ENCODE measurements at regions not wholly inside any gene's neighbourhood (a gene's known extent, or its start where the extent isn't known, plus 50 kb on each side); places are given as distances from the start of the nearest gene placed in this dataset.

- Histone ChIP-seq H3K36me3 (no peaks in the 10 kb centered on the region), H3K4me3 (no peak overlapping the region), H3K27me3 (no peaks in the 10 kb centered on the region), H3K4me1 (no peaks in the 10 kb centered on the region), H3K27ac (no peak overlapping the region), H3K9me3 (no peaks in the 10 kb centered on the region)
- in situ Hi-C loops (cut with MboI; ENCODE audit: low sequenced_read_pairs in 4 of 4) (no loop called here), intact Hi-C loops (cut with DNase I; ENCODE audit: low total_unique reads) (no loop called here)
- TF ChIP-seq POLR2A (IDR thresholded peaks at IDR 0.05), result no peak
- TF ChIP-seq CTCF (IDR thresholded peaks at IDR 0.05 in 4 of 5, conservative IDR thresholded peaks at IDR 0.05 in 1 of 5), result no peak
- DNase-seq, result no peak
- ATAC-seq, result no peak
These were observed 340.6 kb downstream of the TBL1XR1 start for GRCh38 chr3:176856721-176857120.

GRCh38 chr3:176855901-176856486, 341.3 kb downstream of the TBL1XR1 start:
- ATAC-seq, result no peak

GRCh38 chr3:176855213-176855612, 342.1 kb downstream of the TBL1XR1 start:
- intact Hi-C loops (cut with DNase I; ENCODE audit: low total_unique reads), result no loop called here
- no peaks in the 10 kb centered on the region for H3K4me1 ChIP-seq
- TF ChIP-seq POLR2A (IDR thresholded peaks at IDR 0.05) (no peak), CTCF (IDR thresholded peaks at IDR 0.05 in 4 of 5, conservative IDR thresholded peaks at IDR 0.05 in 1 of 5) (no peak)
- H3K4me3 ChIP-seq, result no peak overlapping the region
- no peaks in the 10 kb centered on the region for H3K9me3 ChIP-seq
- no peak overlapping the region for H3K27ac ChIP-seq
- in situ Hi-C loops (cut with MboI; ENCODE audit: low sequenced_read_pairs in 4 of 4), result no loop called here
- H3K36me3 ChIP-seq, result no peaks in the 10 kb centered on the region
- H3K27me3 ChIP-seq, result no peaks in the 10 kb centered on the region
- DNase-seq, result no peak
- ATAC-seq, result no peak

More at GRCh38 chr3:176855901-176856486, 341.3 kb downstream of the TBL1XR1 start:
- no peak for DNase-seq
- Histone ChIP-seq H3K4me1 (no peaks in the 10 kb centered on the region), H3K27me3 (no peaks in the 10 kb centered on the region), H3K4me3 (no peak overlapping the region), H3K27ac (no peak overlapping the region), H3K9me3 (no peaks in the 10 kb centered on the region), H3K36me3 (no peaks in the 10 kb centered on the region)
- intact Hi-C loops (cut with DNase I; ENCODE audit: low total_unique reads), result no loop called here
- TF ChIP-seq POLR2A (IDR thresholded peaks at IDR 0.05), result no peak
- TF ChIP-seq CTCF (IDR thresholded peaks at IDR 0.05 in 4 of 5, conservative IDR thresholded peaks at IDR 0.05 in 1 of 5), result no peak
- in situ Hi-C loops (cut with MboI; ENCODE audit: low sequenced_read_pairs in 4 of 4), result no loop called here

GRCh38 chr3:176850498-176850897, 346.8 kb downstream of the TBL1XR1 start:
- H3K4me1 ChIP-seq, result no peaks in the 10 kb centered on the region
- H3K4me3 ChIP-seq, result no peak overlapping the region
- TF ChIP-seq POLR2A (IDR thresholded peaks at IDR 0.05), result no peak
- TF ChIP-seq CTCF (IDR thresholded peaks at IDR 0.05 in 4 of 5, conservative IDR thresholded peaks at IDR 0.05 in 1 of 5), result no peak
- H3K36me3 ChIP-seq, result no peaks in the 10 kb centered on the region
- no peak overlapping the region for H3K27ac ChIP-seq
- intact Hi-C loops (cut with DNase I; ENCODE audit: low total_unique reads), result no loop called here
- H3K9me3 ChIP-seq, result no peaks in the 10 kb centered on the region
- DNase-seq, result no peak
- no peak for ATAC-seq
- H3K27me3 ChIP-seq, result no peaks in the 10 kb centered on the region
- in situ Hi-C loops (cut with MboI; ENCODE audit: low sequenced_read_pairs in 4 of 4), result no loop called here

Measured in gastrocnemius medialis (tissue), 4 donors.